Prostate gland (tissue), 2 donors: ENCODE measurements at regions not wholly inside any gene's neighbourhood (a gene's known extent, or its start where the extent isn't known, plus 50 kb on each side); places are given as distances from the start of the nearest gene placed in this dataset.

Experiments
- POLR2A ChIP-seq: fragments of 450-650 bp; IDR thresholded peaks from one replicate; pipeline ENCODE4 v1.6.1; 2016; ENCODE audit warnings: antibody characterized with exemption, mild to moderate bottlenecking
- TF ChIP-seq, protein P1 (sequence below), 4 experiments: fragments of 200-600 bp in 2 of 4; fragments of 450-650 bp in 2 of 4; sonication (generic) in 2 of 4; IDR thresholded peaks; 1 replicate in 3 of 4; 2 replicates in 1 of 4; pipeline ENCODE4 v1.5.1; 2016 to 2019; ENCODE audit warnings: antibody characterized with exemption in 4 of 4, mild to moderate bottlenecking in 2 of 4, moderate library complexity in 2 of 4

DNA sequence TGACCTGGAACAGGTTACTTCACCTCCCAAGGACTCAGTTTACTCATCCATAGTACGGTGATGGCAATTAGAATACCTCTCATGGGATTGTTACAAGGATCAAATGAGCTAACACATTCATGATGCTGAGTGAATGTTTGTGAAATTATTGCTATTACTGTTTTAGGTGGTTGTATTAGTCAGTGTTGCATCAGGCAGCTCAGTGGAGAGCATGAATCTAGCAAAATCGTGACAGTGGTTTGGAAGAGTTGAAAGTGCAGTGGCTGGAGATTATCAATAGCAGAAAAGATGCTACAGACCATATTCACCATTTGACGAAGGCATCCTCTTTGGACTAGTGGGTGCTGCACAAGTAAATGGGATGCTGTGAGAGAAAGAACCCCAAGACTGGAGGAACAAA, 50.4 kb upstream of the CTNNBL1 start:
- no peak for TF ChIP-seq POLR2A
- TF ChIP-seq, protein P1, sequence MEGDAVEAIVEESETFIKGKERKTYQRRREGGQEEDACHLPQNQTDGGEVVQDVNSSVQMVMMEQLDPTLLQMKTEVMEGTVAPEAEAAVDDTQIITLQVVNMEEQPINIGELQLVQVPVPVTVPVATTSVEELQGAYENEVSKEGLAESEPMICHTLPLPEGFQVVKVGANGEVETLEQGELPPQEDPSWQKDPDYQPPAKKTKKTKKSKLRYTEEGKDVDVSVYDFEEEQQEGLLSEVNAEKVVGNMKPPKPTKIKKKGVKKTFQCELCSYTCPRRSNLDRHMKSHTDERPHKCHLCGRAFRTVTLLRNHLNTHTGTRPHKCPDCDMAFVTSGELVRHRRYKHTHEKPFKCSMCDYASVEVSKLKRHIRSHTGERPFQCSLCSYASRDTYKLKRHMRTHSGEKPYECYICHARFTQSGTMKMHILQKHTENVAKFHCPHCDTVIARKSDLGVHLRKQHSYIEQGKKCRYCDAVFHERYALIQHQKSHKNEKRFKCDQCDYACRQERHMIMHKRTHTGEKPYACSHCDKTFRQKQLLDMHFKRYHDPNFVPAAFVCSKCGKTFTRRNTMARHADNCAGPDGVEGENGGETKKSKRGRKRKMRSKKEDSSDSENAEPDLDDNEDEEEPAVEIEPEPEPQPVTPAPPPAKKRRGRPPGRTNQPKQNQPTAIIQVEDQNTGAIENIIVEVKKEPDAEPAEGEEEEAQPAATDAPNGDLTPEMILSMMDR (IDR thresholded peaks at IDR 0.05) = no peak
